BE2C (cell line): ENCODE measurements at regions not wholly inside any gene's neighbourhood (a gene's known extent, or its start where the extent isn't known, plus 50 kb on each side); places are given as distances from the start of the nearest gene placed in this dataset.
"Not testable (repeated sequence)": the region's sequence is repeated elsewhere in the genome, so short reads cannot be mapped to it uniquely, and the experiment has no call there.

Experiments used
- DNase-seq: peaks from one replicate; pipeline ENCODE4 v3.0.0-alpha.2; 2020
- H3K27me3 ChIP-seq: fragments of 250-450 bp; sonication (Bioruptor Pico); 2 replicates; pipeline ENCODE4 v1.5.1; 2020; ENCODE audit warnings: mild to moderate bottlenecking
- H3K36me3 ChIP-seq: fragments of 250-450 bp; sonication (Bioruptor Pico); 2 replicates; pipeline ENCODE4 v1.5.1; 2020; ENCODE audit warnings: mild to moderate bottlenecking
- H3K4me1 ChIP-seq: fragments of 250-450 bp; sonication (Bioruptor Pico); 2 replicates; pipeline ENCODE4 v1.5.1; 2020
- H3K4me3 ChIP-seq: 2 replicates; pipeline ENCODE4 v1.5.1; 2011; ENCODE audit warnings: low read depth, low read length
- H3K9me3 ChIP-seq: fragments of 250-450 bp; sonication (Bioruptor Pico); 2 replicates; pipeline ENCODE4 v1.5.1; 2020
- TF ChIP-seq, protein P1 (sequence below): IDR thresholded peaks from 2 replicates; pipeline ENCODE4 v1.5.1; 2012; ENCODE audit warnings: mild to moderate bottlenecking, low read depth, low read length

DNA sequence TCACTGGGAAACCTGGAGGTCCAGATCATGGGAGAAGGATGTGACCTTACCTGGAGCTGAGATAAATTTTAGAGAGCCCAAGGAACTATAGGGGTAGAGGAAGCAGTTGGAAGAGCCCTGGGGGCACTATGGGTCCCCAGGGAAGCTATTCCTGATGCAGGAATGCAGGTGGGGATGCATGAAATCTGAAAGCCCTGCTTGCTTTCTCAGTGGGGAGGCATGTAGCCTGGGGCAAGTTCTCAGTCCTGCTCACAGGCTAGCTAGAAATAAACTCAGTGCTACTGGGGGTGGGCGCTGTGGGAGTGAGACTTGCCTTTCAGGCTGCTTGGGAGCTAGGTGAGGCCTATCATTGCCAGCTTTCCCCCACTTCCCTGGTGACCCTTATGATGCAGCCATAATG, 499.7 kb downstream of the PTH2R start:
- Histone ChIP-seq H3K36me3 (no peaks in the 10 kb centered on the region), H3K9me3 (no peaks in the 10 kb centered on the region), H3K4me1 (no peaks in the 10 kb centered on the region), H3K27me3 (no peaks in the 10 kb centered on the region), H3K4me3 (no peak overlapping the region)
- TF ChIP-seq, protein P1, sequence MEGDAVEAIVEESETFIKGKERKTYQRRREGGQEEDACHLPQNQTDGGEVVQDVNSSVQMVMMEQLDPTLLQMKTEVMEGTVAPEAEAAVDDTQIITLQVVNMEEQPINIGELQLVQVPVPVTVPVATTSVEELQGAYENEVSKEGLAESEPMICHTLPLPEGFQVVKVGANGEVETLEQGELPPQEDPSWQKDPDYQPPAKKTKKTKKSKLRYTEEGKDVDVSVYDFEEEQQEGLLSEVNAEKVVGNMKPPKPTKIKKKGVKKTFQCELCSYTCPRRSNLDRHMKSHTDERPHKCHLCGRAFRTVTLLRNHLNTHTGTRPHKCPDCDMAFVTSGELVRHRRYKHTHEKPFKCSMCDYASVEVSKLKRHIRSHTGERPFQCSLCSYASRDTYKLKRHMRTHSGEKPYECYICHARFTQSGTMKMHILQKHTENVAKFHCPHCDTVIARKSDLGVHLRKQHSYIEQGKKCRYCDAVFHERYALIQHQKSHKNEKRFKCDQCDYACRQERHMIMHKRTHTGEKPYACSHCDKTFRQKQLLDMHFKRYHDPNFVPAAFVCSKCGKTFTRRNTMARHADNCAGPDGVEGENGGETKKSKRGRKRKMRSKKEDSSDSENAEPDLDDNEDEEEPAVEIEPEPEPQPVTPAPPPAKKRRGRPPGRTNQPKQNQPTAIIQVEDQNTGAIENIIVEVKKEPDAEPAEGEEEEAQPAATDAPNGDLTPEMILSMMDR: no peak
- no peak for DNase-seq

DNA sequence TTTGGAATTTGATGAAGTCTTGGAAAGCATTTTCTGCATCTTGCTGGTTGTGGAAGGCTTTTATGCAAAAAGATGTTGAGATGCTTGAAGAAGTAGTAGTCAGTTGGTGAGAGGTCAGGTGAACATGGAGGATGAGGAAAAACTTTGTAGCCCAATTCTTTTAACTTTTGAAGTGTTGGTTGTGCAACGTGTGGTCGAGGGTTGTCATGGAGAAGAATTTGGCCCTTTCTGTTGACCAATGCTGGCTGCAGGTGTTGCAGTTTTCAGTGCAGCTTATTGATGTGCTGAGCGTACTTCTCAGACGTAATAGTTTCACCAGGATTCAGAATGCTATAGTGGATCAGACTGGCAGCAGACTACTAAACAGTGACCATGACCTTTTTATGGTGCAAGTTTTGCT, 508.4 kb upstream of the MAP2 start:
- Histone ChIP-seq H3K9me3 (no peaks in the 10 kb centered on the region), H3K4me3 (no peak overlapping the region), H3K27me3 (no peaks in the 10 kb centered on the region), H3K4me1 (no peaks in the 10 kb centered on the region; the same call in 1 of the 2 replicates), H3K36me3 (no peaks in the 10 kb centered on the region)
- DNase-seq: no peak
- TF ChIP-seq, protein P1: no peak

- H3K27me3 ChIP-seq: no peaks in the 10 kb centered on the region
- H3K4me3 ChIP-seq: no peak overlapping the region
These were observed 507.0 kb upstream of the MAP2 start for GRCh38 chr2:208916881-208917280.

GRCh38 chr2:208921358-208921757, 502.5 kb upstream of the MAP2 start:
- H3K9me3 ChIP-seq, H3K4me3 ChIP-seq, H3K4me1 ChIP-seq, H3K36me3 ChIP-seq, H3K27me3 ChIP-seq, DNase-seq: not testable (repeated sequence)

More at GRCh38 chr2:208916881-208917280, 507.0 kb upstream of the MAP2 start:
- Histone ChIP-seq H3K36me3 (no peaks in the 10 kb centered on the region), H3K4me1 (no peaks in the 10 kb centered on the region; the same call in 1 of the 2 replicates), H3K9me3 (no peaks in the 10 kb centered on the region)
- TF ChIP-seq, protein P1: no peak
- no peak for DNase-seq

DNA sequence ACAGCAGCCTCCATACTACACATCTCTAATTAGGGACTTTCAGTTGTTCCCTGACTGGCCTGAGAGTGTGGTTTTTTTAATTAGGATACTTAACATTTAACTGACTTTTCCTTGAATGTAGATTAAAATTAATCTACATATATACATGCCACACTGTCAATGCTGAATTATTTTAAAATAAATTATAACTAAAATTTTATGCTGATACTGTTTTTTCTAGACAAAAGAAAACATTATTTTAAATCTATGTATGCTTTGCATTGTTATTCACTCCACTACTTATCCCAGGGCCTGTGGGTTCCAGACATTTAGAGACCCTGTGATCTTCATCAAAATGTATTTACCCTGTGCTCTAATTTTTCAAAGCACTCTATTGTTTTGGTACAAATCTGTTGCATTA, 496.0 kb upstream of the MAP2 start:
- H3K27me3 ChIP-seq: no peaks in the 10 kb centered on the region
- H3K9me3 ChIP-seq: no peaks in the 10 kb centered on the region
- peaks cover 9% of the 10 kb centered on the region; the same call in 1 of the 2 replicates for H3K4me1 ChIP-seq
- H3K4me3 ChIP-seq: no peak overlapping the region
- H3K36me3 ChIP-seq: no peaks in the 10 kb centered on the region
- DNase-seq: no peak
- TF ChIP-seq, protein P1: no peak

GRCh38 chr2:208929139-208929864, 494.5 kb upstream of the MAP2 start:
- TF ChIP-seq, protein P1: no peak
- Histone ChIP-seq H3K36me3 (no peaks in the 10 kb centered on the region), H3K27me3 (no peaks in the 10 kb centered on the region), H3K4me3 (no peak overlapping the region), H3K9me3 (no peaks in the 10 kb centered on the region), H3K4me1 (peaks cover 9% of the 10 kb centered on the region; the same call in 1 of the 2 replicates)
- no peak for DNase-seq
